PC-9 (cell line): ENCODE measurements at regions not wholly inside any gene's neighbourhood (a gene's known extent, or its start where the extent isn't known, plus 50 kb on each side); places are given as distances from the start of the nearest gene placed in this dataset.

Source experiments
- BruUV-seq: library from RNA; stranded (reverse); fragments of 400-500 nt; replicated peaks from 2 replicates; lab custom pipeline; 2021; lab: Mats Ljungman, UMichigan
- CTCF ChIA-PET: fragments of 300-600 bp; sonication (Branson Sonifier 250); formaldehyde crosslinking; loops from one replicate; lab custom pipeline; 2022; ENCODE audit warnings: antibody characterized with exemption; lab: Charles Lee
- POLR2A ChIA-PET: fragments of 300-600 bp; sonication (Branson Sonifier 250); formaldehyde crosslinking; loops from one replicate; lab custom pipeline; 2022; ENCODE audit warnings: antibody characterized with exemption; ENCODE audit not compliant: unreplicated experiment; lab: Charles Lee
- DNase-seq, 2 experiments: peaks; one replicate each; pipeline versions ENCODE4 v3.0.0 to v3.0.0-alpha.2; 2015 to 2022; ENCODE audit warnings: mixed read lengths in 1 of 2
- H2AFZ ChIP-seq: fragments of 200-600 bp; sonication (generic); 2 replicates; pipeline ENCODE4 v1.8.1; 2017; ENCODE audit warnings: antibody characterized with exemption
- H3F3A ChIP-seq: fragments of 200-600 bp; sonication (generic); 2 replicates; pipeline ENCODE4 v1.8.1; 2017; ENCODE audit warnings: antibody characterized with exemption, mild to moderate bottlenecking, low read depth; ENCODE audit not compliant: insufficient read depth
- H3K27ac ChIP-seq: fragments of 200-600 bp; sonication (generic); 2 replicates; pipeline ENCODE4 v1.6.1; 2016; ENCODE audit warnings: mixed run types
- H3K27me3 ChIP-seq: fragments of 200-600 bp; sonication (generic); 2 replicates; pipeline ENCODE4 v1.6.1; 2016; ENCODE audit warnings: low read depth, mixed run types; ENCODE audit not compliant: insufficient read depth
- H3K36me3 ChIP-seq: fragments of 200-600 bp; sonication (generic); 2 replicates; pipeline ENCODE4 v1.6.1; 2016; ENCODE audit warnings: low read depth, mixed run types
- H3K4me1 ChIP-seq: fragments of 200-600 bp; sonication (generic); replicated peaks from 2 replicates; pipeline ENCODE4 v1.6.1; 2016; ENCODE audit warnings: mixed run types; ENCODE audit not compliant: insufficient read depth
- H3K4me2 ChIP-seq: fragments of 200-600 bp; sonication (generic); 2 replicates; pipeline ENCODE4 v1.6.1; 2017; ENCODE audit warnings: mixed run types
- H3K4me3 ChIP-seq: fragments of 200-600 bp; sonication (generic); 2 replicates; pipeline ENCODE4 v1.6.1; 2016; ENCODE audit warnings: mixed run types
- H3K79me2 ChIP-seq: fragments of 200-600 bp; sonication (generic); 2 replicates; pipeline ENCODE4 v1.6.1; 2017; ENCODE audit warnings: low read depth, mixed run types
- H3K9me2 ChIP-seq: fragments of 200-600 bp; sonication (generic); 2 replicates; pipeline ENCODE4 v1.8.1; 2017; ENCODE audit warnings: mild to moderate bottlenecking; ENCODE audit not compliant: insufficient read depth
- H3K9me3 ChIP-seq: fragments of 200-600 bp; sonication (generic); 2 replicates; pipeline ENCODE4 v1.8.1; 2016; ENCODE audit warnings: low read depth; ENCODE audit not compliant: insufficient read depth
- H4K20me1 ChIP-seq: fragments of 200-600 bp; sonication (generic); 2 replicates; pipeline ENCODE4 v1.8.1; 2017; ENCODE audit not compliant: insufficient read depth
- CTCF ChIP-seq: fragments of 200-600 bp; sonication (generic); conservative IDR thresholded peaks from 2 replicates; pipeline ENCODE4 v1.6.1; 2017; ENCODE audit warnings: mixed run types, antibody characterized with exemption, mild to moderate bottlenecking, moderate library complexity
- EZH2 ChIP-seq: fragments of 200-600 bp; sonication (generic); IDR thresholded peaks from 2 replicates; pipeline ENCODE4 v1.8.0; 2017; ENCODE audit warnings: antibody characterized with exemption, low read depth
- intact Hi-C: fragments of 100-400 bp; cut with micrococcal nuclease; formaldehyde crosslinking; loops from one replicate; pipeline ENCODE4 v1.10.0; 2022; ENCODE audit not compliant: unreplicated experiment

GRCh38 chr22:27255580-27255979 lies 546.0 kb downstream of the MN1 start:
- Histone ChIP-seq H3K36me3 (no peaks in the 10 kb centered on the region), H3K4me2 (no peak overlapping the region), H4K20me1 (no peaks in the 10 kb centered on the region), H3K9me2 (no peaks in the 10 kb centered on the region), H3K4me3 (no peak overlapping the region), H3K4me1 (no peaks in the 10 kb centered on the region), H3K9me3 (peaks cover 10% of the 10 kb centered on the region), H2AFZ (no peak overlapping the region), H3F3A (0 out of 2 replicates have a peak, but pooled peaks cover 4% of the 10 kb centered on the region), H3K27ac (no peak overlapping the region), H3K79me2 (no peaks in the 10 kb centered on the region), H3K27me3 (no peaks in the 10 kb centered on the region)
- DNase-seq: no peak
- intact Hi-C loops: no loop called here
- CTCF ChIA-PET: no interaction called here
- BruUV-seq: no TSS peak
- POLR2A ChIA-PET: no interaction called here
- TF ChIP-seq CTCF: no peak
- TF ChIP-seq EZH2: no peak

GRCh38 chr22:27257987-27258386 lies 543.6 kb downstream of the MN1 start:
- intact Hi-C loops: no loop called here
- no peak for DNase-seq
- no peak overlapping the region for H2AFZ ChIP-seq
- H3K4me2 ChIP-seq: no peak overlapping the region
- BruUV-seq: no TSS peak
- ChIA-PET CTCF (interaction anchor here (0.6 kb wide), 1 partner anchor 752 kb away, joined by 3 read pairs; no protein-coding TSS in a partner anchor), POLR2A (no interaction called here)
- no peaks in the 10 kb centered on the region for H4K20me1 ChIP-seq
- no peaks in the 10 kb centered on the region for H3K79me2 ChIP-seq
- no peaks in the 10 kb centered on the region for H3K27me3 ChIP-seq
- TF ChIP-seq CTCF (no peak), EZH2 (no peak)
- no peaks in the 10 kb centered on the region for H3K9me2 ChIP-seq
- H3K9me3 ChIP-seq: peaks cover 10% of the 10 kb centered on the region
- no peaks in the 10 kb centered on the region for H3K4me1 ChIP-seq
- no peaks in the 10 kb centered on the region for H3F3A ChIP-seq
- no peak overlapping the region for H3K27ac ChIP-seq
- H3K4me3 ChIP-seq: no peak overlapping the region
- H3K36me3 ChIP-seq: no peaks in the 10 kb centered on the region

GRCh38 chr22:27258616-27259172 lies 542.9 kb downstream of the MN1 start:
- TF ChIP-seq CTCF: no peak
- no peak for TF ChIP-seq EZH2
- H3K4me1 ChIP-seq: no peaks in the 10 kb centered on the region
- intact Hi-C loops: no loop called here
- ChIA-PET CTCF (interaction anchor here (0.6 kb wide), 1 partner anchor 752 kb away, joined by 3 read pairs; no protein-coding TSS in a partner anchor), POLR2A (no interaction called here)
- H3K79me2 ChIP-seq: no peaks in the 10 kb centered on the region
- H3F3A ChIP-seq: no peaks in the 10 kb centered on the region
- H3K9me2 ChIP-seq: no peaks in the 10 kb centered on the region
- no peak overlapping the region for H3K4me3 ChIP-seq
- H3K4me2 ChIP-seq: no peak overlapping the region
- no TSS peak for BruUV-seq
- no peak overlapping the region for H2AFZ ChIP-seq
- no peaks in the 10 kb centered on the region for H4K20me1 ChIP-seq
- no peaks in the 10 kb centered on the region for H3K36me3 ChIP-seq
- H3K9me3 ChIP-seq: peaks cover 6% of the 10 kb centered on the region; the same call in 1 of the 2 replicates
- no peak for DNase-seq
- H3K27me3 ChIP-seq: no peaks in the 10 kb centered on the region
- H3K27ac ChIP-seq: no peak overlapping the region
